Fibroblast of lung (primary cell): ENCODE measurements at regions not wholly inside any gene's neighbourhood (a gene's known extent, or its start where the extent isn't known, plus 50 kb on each side); places are given as distances from the start of the nearest gene placed in this dataset.

Source experiments
- CTCF ChIP-seq, 2 donors: IDR thresholded peaks in 1 of 2; conservative IDR thresholded peaks in 1 of 2; 1 replicate in 1 of 2; 2 replicates in 1 of 2; pipeline ENCODE4 v1.5.1; 2011 to 2012; ENCODE audit warnings: low read length in 2 of 2, control low read depth in 1 of 2, inconsistent platforms in 1 of 2, low read depth in 1 of 2, mild to moderate bottlenecking in 1 of 2
- EZH2 ChIP-seq: IDR thresholded peaks from 2 replicates; pipeline ENCODE4 v1.5.1; 2012; ENCODE audit warnings: low read length, control low read depth, mild to moderate bottlenecking; ENCODE audit errors: missing control alignments

GRCh38 chr3:56927855-56928254 lies 126.1 kb upstream of the ARHGEF3 start:
- TF ChIP-seq CTCF (conservative IDR thresholded peaks at IDR 0.05 in 1 of 2, IDR thresholded peaks at IDR 0.05 in 1 of 2; ENCODE audit: low read depth in 1 of 2, low read length in 2 of 2) (no peak), EZH2 (no peak)
